Parathyroid adenoma (tissue), 2 donors: ENCODE measurements at regions not wholly inside any gene's neighbourhood (a gene's known extent, or its start where the extent isn't known, plus 50 kb on each side); places are given as distances from the start of the nearest gene placed in this dataset.
"Not testable (repeated sequence)": the region's sequence is repeated elsewhere in the genome, so short reads cannot be mapped to it uniquely, and the experiment has no call there.

ENCODE experiments used
- H2AFZ ChIP-seq: fragments of 300-600 bp; sonication (generic); one replicate; pipeline ENCODE4 v1.7.0; 2017; ENCODE audit warnings: antibody characterized with exemption, mild to moderate bottlenecking
- H3K27ac ChIP-seq: fragments of 300-600 bp; sonication (generic); one replicate; pipeline ENCODE4 v1.7.0; 2017
- H3K27me3 ChIP-seq: fragments of 300-600 bp; sonication (generic); one replicate; pipeline ENCODE4 v1.7.0; 2017; ENCODE audit warnings: low read length; ENCODE audit not compliant: control insufficient read depth, insufficient read depth
- H3K36me3 ChIP-seq: fragments of 300-600 bp; sonication (generic); one replicate; pipeline ENCODE4 v1.7.0; 2017; ENCODE audit warnings: low read length; ENCODE audit not compliant: control insufficient read depth, insufficient read depth
- H3K4me1 ChIP-seq: fragments of 300-600 bp; sonication (generic); one replicate; pipeline ENCODE4 v1.7.0; 2017; ENCODE audit warnings: control low read depth
- H3K4me2 ChIP-seq: fragments of 300-600 bp; sonication (generic); one replicate; pipeline ENCODE4 v1.7.0; 2017; ENCODE audit warnings: low read length
- H3K4me3 ChIP-seq: fragments of 300-600 bp; sonication (generic); one replicate; pipeline ENCODE4 v1.7.0; 2017; ENCODE audit warnings: low read depth, low read length
- H3K79me2 ChIP-seq: fragments of 300-600 bp; sonication (generic); one replicate; pipeline ENCODE4 v1.7.0; 2017; ENCODE audit warnings: control low read depth
- H3K9ac ChIP-seq: fragments of 300-600 bp; sonication (generic); one replicate; pipeline ENCODE4 v1.7.0; 2017; ENCODE audit warnings: mild to moderate bottlenecking
- H3K9me3 ChIP-seq: fragments of 300-600 bp; sonication (generic); one replicate; pipeline ENCODE4 v1.7.0; 2017; ENCODE audit warnings: low read length; ENCODE audit not compliant: control insufficient read depth
- TF ChIP-seq, protein P1 (sequence below): fragments of 300-600 bp; sonication (generic); IDR thresholded peaks from one replicate; pipeline ENCODE4 v1.7.0; 2017; ENCODE audit warnings: antibody characterized with exemption, mild to moderate bottlenecking
- donor health status: primary hyperparathyroidism.

DNA sequence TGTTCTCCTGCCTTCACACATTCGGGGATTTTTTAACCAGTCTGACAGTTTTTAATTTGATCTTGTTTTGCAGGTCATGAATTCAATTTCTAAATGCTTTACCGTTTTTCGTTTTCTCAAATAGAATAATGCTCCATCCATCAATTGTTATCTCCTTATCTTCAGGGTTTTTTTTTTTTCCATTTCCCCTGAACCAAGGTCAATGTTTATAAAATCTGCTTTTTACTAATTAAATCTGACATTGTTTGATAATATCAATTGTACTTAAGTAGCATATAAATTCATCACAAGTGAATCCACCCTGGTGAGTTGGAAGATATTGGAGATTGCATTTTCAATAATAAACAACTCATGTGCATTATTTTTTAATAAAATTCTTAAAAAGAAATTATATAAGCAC, 2004.6 kb upstream of the WWC1 start:
- H3K4me1 ChIP-seq, result no peaks in the 10 kb centered on the region
- no peak overlapping the region for H3K4me3 ChIP-seq
- no peaks in the 10 kb centered on the region for H3K27me3 ChIP-seq
- no peak overlapping the region for H2AFZ ChIP-seq
- H3K36me3 ChIP-seq, result no peaks in the 10 kb centered on the region
- H3K9me3 ChIP-seq, result no peaks in the 10 kb centered on the region
- no peaks in the 10 kb centered on the region for H3K79me2 ChIP-seq
- no peak overlapping the region for H3K27ac ChIP-seq
- no peak overlapping the region for H3K4me2 ChIP-seq
- TF ChIP-seq, protein P1, sequence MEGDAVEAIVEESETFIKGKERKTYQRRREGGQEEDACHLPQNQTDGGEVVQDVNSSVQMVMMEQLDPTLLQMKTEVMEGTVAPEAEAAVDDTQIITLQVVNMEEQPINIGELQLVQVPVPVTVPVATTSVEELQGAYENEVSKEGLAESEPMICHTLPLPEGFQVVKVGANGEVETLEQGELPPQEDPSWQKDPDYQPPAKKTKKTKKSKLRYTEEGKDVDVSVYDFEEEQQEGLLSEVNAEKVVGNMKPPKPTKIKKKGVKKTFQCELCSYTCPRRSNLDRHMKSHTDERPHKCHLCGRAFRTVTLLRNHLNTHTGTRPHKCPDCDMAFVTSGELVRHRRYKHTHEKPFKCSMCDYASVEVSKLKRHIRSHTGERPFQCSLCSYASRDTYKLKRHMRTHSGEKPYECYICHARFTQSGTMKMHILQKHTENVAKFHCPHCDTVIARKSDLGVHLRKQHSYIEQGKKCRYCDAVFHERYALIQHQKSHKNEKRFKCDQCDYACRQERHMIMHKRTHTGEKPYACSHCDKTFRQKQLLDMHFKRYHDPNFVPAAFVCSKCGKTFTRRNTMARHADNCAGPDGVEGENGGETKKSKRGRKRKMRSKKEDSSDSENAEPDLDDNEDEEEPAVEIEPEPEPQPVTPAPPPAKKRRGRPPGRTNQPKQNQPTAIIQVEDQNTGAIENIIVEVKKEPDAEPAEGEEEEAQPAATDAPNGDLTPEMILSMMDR, result no peak
- no peak overlapping the region for H3K9ac ChIP-seq

DNA sequence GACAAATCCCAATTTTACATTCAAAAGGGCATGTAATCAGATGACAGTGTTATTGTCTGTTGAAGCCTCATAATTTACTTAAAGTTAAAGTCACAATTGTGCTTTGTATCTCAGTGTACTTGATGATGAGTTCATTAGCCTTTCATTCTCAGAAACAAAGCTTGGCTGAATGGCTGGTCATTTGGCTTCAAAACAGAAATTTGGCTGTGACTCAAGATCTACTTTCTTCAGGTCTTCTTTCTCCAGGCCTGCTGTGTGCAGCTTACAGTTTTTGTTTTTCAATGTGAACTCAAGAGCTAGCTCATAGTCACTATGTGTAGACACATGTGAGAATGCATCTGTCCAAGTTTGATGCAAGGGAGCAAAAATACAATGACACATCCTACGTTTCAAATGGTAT, 2003.6 kb upstream of the WWC1 start:
- Histone ChIP-seq H3K4me3 (no peak overlapping the region), H3K4me2 (no peak overlapping the region), H3K9ac (no peak overlapping the region), H3K4me1 (no peaks in the 10 kb centered on the region), H3K27me3 (no peaks in the 10 kb centered on the region), H2AFZ (no peak overlapping the region), H3K36me3 (no peaks in the 10 kb centered on the region), H3K27ac (no peak overlapping the region), H3K9me3 (no peaks in the 10 kb centered on the region), H3K79me2 (no peaks in the 10 kb centered on the region)
- TF ChIP-seq, protein P1, result no peak

- H3K79me2 ChIP-seq, result not testable (repeated sequence)
These were observed 1999.6 kb upstream of the WWC1 start for GRCh38 chr5:166291800-166292199.

GRCh38 chr5:166293892-166294291, 1997.6 kb upstream of the WWC1 start:
- H3K36me3 ChIP-seq, result no peaks in the 10 kb centered on the region
- H2AFZ ChIP-seq, result no peak overlapping the region
- H3K9ac ChIP-seq, result no peak overlapping the region
- no peaks in the 10 kb centered on the region for H3K4me1 ChIP-seq
- H3K9me3 ChIP-seq, result no peaks in the 10 kb centered on the region
- H3K4me2 ChIP-seq, result no peak overlapping the region
- H3K4me3 ChIP-seq, result no peak overlapping the region
- TF ChIP-seq, protein P1, result no peak
- no peaks in the 10 kb centered on the region for H3K79me2 ChIP-seq
- H3K27me3 ChIP-seq, result no peaks in the 10 kb centered on the region
- H3K27ac ChIP-seq, result no peak overlapping the region

More at GRCh38 chr5:166291800-166292199, 1999.6 kb upstream of the WWC1 start:
- H2AFZ ChIP-seq, H3K4me1 ChIP-seq, H3K4me3 ChIP-seq, H3K9ac ChIP-seq, H3K27ac ChIP-seq, H3K9me3 ChIP-seq, H3K36me3 ChIP-seq, H3K4me2 ChIP-seq, H3K27me3 ChIP-seq: not testable (repeated sequence)

DNA sequence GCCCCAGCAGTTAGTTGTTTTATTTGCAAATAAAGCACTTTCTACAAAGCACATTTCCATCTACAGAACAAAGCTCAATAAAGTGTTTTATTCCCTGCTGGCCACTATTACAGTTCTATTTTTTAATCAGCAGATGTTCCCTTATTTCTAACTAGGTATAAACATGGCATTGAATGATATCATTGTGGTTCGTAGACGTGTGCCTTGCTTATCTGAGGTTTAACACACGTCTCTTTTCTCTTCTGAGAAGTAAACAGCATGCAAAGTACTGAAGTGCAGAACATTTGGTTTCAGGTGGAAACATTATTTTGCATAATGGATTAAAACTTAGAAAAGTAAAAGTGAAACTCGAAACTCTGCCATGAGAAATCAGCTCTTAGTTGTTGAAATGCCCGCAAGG, 1989.3 kb upstream of the WWC1 start:
- Histone ChIP-seq H3K27ac (no peak overlapping the region), H3K4me2 (no peak overlapping the region), H3K27me3 (no peaks in the 10 kb centered on the region), H2AFZ (no peak overlapping the region), H3K79me2 (no peaks in the 10 kb centered on the region), H3K4me3 (no peak overlapping the region), H3K4me1 (no peaks in the 10 kb centered on the region), H3K9me3 (no peaks in the 10 kb centered on the region), H3K9ac (no peak overlapping the region), H3K36me3 (no peaks in the 10 kb centered on the region)
- TF ChIP-seq, protein P1, result no peak
